ENCODE measurements at regions not wholly inside any gene's neighbourhood (a gene's known extent, or its start where the extent isn't known, plus 50 kb on each side); places are given as distances from the start of the nearest gene placed in this dataset.

- no peaks in the 10 kb centered on the region for H3K36me3 Mint-ChIP-seq
- no peak overlapping the region for H3K4me3 Mint-ChIP-seq
- no peaks in the 10 kb centered on the region for H3K27me3 Mint-ChIP-seq
- no peaks in the 10 kb centered on the region for H3K9me3 Mint-ChIP-seq (ENCODE audit: low read depth)
- no peak overlapping the region for H3K27ac Mint-ChIP-seq
- no peaks in the 10 kb centered on the region for H3K4me1 Mint-ChIP-seq (ENCODE audit: low read depth)
These were observed 448.4 kb downstream of the PSAT1 start for GRCh38 chr9:78745331-78745730.

- Mint-ChIP-seq H3K4me3 (no peak overlapping the region), H3K4me1 (ENCODE audit: low read depth) (no peaks in the 10 kb centered on the region), H3K27ac (no peak overlapping the region), H3K27me3 (no peaks in the 10 kb centered on the region), H3K36me3 (no peaks in the 10 kb centered on the region), H3K9me3 (ENCODE audit: low read depth) (no peaks in the 10 kb centered on the region)
These were observed 449.1 kb downstream of the PSAT1 start for GRCh38 chr9:78746010-78746409.

- H3K27ac Mint-ChIP-seq: no peak overlapping the region
- H3K27me3 Mint-ChIP-seq: no peaks in the 10 kb centered on the region
These were observed 456.1 kb downstream of the PSAT1 start for GRCh38 chr9:78753039-78753438.

DNA sequence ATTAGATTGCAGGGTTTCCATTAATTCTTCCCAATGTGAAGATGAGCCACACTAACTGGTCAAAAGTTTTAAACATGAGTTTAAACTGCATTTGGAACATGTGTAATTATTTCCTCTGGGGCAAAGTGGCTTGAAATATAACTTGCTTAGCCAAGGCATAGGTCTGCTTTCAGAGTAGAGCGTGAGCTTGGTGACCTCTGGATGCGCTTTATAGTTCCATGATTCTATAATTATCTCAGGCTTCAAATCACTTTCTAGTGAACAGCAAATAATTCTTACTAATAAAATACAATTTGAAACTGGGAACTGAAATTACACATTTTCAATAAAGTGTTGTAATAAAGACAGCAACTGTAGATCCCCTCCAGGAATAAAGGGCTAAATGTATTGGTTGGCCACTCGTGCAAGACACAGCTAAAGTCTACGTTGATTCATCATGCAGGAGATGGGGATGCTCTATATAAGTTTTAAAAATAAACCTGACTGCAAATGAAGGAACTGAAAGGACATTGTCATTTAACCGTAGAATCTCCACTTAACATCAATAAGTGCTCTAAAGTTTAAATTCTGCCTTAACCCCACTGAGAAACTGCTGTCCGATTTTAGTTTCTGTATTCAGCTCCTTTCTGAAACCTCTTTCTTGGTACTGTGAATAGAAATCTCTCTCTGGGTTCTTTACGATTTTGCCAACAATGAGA lies 460.0 kb downstream of the PSAT1 start:
- H3K4me1 Mint-ChIP-seq (ENCODE audit: low read depth): no peaks in the 10 kb centered on the region
- peaks cover 2% of the 10 kb centered on the region for H3K9me3 Mint-ChIP-seq (ENCODE audit: low read depth)
- no peaks in the 10 kb centered on the region for H3K27me3 Mint-ChIP-seq
- no peak overlapping the region for H3K4me3 Mint-ChIP-seq
- no peaks in the 10 kb centered on the region for H3K36me3 Mint-ChIP-seq
- H3K27ac Mint-ChIP-seq: no peak overlapping the region

More at GRCh38 chr9:78753039-78753438, 456.1 kb downstream of the PSAT1 start:
- H3K4me1 Mint-ChIP-seq (ENCODE audit: low read depth): no peaks in the 10 kb centered on the region
- H3K4me3 Mint-ChIP-seq: no peak overlapping the region
- no peaks in the 10 kb centered on the region for H3K9me3 Mint-ChIP-seq (ENCODE audit: low read depth)
- no peaks in the 10 kb centered on the region for H3K36me3 Mint-ChIP-seq

DNA sequence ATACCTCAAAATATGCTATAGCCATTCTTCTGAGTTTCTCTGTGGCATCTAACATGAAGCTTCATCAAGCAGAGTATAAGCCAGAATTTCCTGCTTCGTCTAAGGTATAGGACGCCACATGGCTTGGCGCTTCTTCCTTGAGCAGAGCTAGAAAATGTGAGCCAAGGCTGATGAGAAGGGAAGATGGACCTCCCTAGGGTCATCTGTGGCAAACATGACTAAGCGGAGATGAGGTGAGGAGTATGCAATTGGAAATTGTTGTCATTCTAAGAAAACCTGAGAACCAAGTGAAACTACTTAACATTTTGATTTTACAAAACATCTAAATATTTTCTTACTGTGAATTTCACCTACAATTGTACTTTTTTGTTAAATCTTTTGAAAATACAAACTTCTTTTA lies 466.5 kb downstream of the PSAT1 start:
- no peaks in the 10 kb centered on the region for H3K27me3 Mint-ChIP-seq
- no peak overlapping the region for H3K27ac Mint-ChIP-seq
- no peaks in the 10 kb centered on the region for H3K36me3 Mint-ChIP-seq
- H3K9me3 Mint-ChIP-seq (ENCODE audit: low read depth): peaks cover 2% of the 10 kb centered on the region
- H3K4me3 Mint-ChIP-seq: no peak overlapping the region
- H3K4me1 Mint-ChIP-seq (ENCODE audit: low read depth): no peaks in the 10 kb centered on the region

- Mint-ChIP-seq H3K36me3 (no peaks in the 10 kb centered on the region), H3K27ac (no peak overlapping the region), H3K4me1 (ENCODE audit: low read depth) (no peaks in the 10 kb centered on the region), H3K27me3 (no peaks in the 10 kb centered on the region), H3K4me3 (no peak overlapping the region), H3K9me3 (ENCODE audit: low read depth) (peaks cover 2% of the 10 kb centered on the region)
These were observed 468.9 kb downstream of the PSAT1 start for GRCh38 chr9:78765861-78766260.

- no peaks in the 10 kb centered on the region for H3K9me3 Mint-ChIP-seq (ENCODE audit: low read depth)
- no peaks in the 10 kb centered on the region for H3K36me3 Mint-ChIP-seq
- H3K27me3 Mint-ChIP-seq: no peaks in the 10 kb centered on the region
- no peak overlapping the region for H3K4me3 Mint-ChIP-seq
- H3K27ac Mint-ChIP-seq: no peak overlapping the region
- H3K4me1 Mint-ChIP-seq (ENCODE audit: low read depth): no peaks in the 10 kb centered on the region
These were observed 470.6 kb downstream of the PSAT1 start for GRCh38 chr9:78767490-78767889.

DNA sequence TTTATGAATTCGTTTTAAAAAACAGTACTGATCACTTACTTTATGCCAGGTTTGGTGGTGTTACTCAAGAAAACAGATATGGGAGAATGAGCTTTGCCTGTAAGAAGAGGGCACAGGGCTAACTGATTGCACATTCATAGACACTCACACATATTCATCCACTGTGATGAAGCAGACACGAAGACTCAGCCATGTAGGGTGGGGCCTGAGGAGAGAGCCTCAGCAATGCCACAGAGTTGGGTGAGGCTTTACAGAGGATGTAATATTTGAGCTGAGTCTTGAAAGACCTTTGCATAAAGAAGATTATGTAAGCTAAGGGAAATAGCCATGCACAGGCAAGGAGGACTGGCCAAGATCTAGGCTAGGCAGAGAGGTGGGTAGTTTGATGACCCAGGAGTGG lies 472.8 kb downstream of the PSAT1 start:
- H3K4me3 Mint-ChIP-seq: no peak overlapping the region
- H3K4me1 Mint-ChIP-seq (ENCODE audit: low read depth): no peaks in the 10 kb centered on the region
- H3K36me3 Mint-ChIP-seq: no peaks in the 10 kb centered on the region
- no peaks in the 10 kb centered on the region for H3K9me3 Mint-ChIP-seq (ENCODE audit: low read depth)
- H3K27me3 Mint-ChIP-seq: no peaks in the 10 kb centered on the region
- no peak overlapping the region for H3K27ac Mint-ChIP-seq

GRCh38 chr9:78775211-78775610 lies 478.3 kb downstream of the PSAT1 start:
- H3K36me3 Mint-ChIP-seq: no peaks in the 10 kb centered on the region
- no peaks in the 10 kb centered on the region for H3K4me1 Mint-ChIP-seq (ENCODE audit: low read depth)
- no peak overlapping the region for H3K4me3 Mint-ChIP-seq
- no peaks in the 10 kb centered on the region for H3K9me3 Mint-ChIP-seq (ENCODE audit: low read depth)
- no peak overlapping the region for H3K27ac Mint-ChIP-seq
- peaks cover 4% of the 10 kb centered on the region for H3K27me3 Mint-ChIP-seq

GRCh38 chr9:78775696-78776295 lies 478.9 kb downstream of the PSAT1 start:
- Mint-ChIP-seq H3K4me1 (ENCODE audit: low read depth) (no peaks in the 10 kb centered on the region), H3K4me3 (no peak overlapping the region), H3K27me3 (peaks cover 4% of the 10 kb centered on the region), H3K36me3 (no peaks in the 10 kb centered on the region), H3K27ac (no peak overlapping the region), H3K9me3 (ENCODE audit: low read depth) (no peaks in the 10 kb centered on the region)

- Mint-ChIP-seq H3K27me3 (peaks cover 4% of the 10 kb centered on the region), H3K36me3 (no peaks in the 10 kb centered on the region), H3K4me3 (no peak overlapping the region), H3K9me3 (ENCODE audit: low read depth) (no peaks in the 10 kb centered on the region), H3K27ac (no peak overlapping the region), H3K4me1 (ENCODE audit: low read depth) (no peaks in the 10 kb centered on the region)
These were observed 480.8 kb downstream of the PSAT1 start for GRCh38 chr9:78777747-78778146.

DNA sequence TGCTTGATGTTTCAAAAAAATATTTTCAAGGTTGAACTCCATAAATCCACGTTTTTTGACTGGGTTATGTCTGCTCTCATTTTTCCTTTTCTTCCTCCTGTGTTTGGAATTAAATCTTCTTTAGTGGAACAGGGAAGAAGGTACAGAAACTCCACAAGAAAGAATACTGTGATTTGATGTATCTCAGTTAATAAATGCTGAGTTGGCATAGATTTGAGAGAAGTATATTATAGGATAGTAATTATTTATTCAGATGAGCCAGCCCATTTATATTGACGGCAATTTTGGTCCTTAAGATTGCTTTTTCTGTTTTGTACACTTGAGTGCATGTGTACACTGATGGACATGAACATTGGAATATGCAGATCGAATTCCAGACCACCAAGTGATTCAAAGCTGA lies 481.4 kb downstream of the PSAT1 start:
- H3K4me3 Mint-ChIP-seq: no peak overlapping the region
- no peaks in the 10 kb centered on the region for H3K4me1 Mint-ChIP-seq (ENCODE audit: low read depth)
- no peaks in the 10 kb centered on the region for H3K9me3 Mint-ChIP-seq (ENCODE audit: low read depth)

GRCh38 chr9:78778861-78779374 lies 482.0 kb downstream of the PSAT1 start:
- Mint-ChIP-seq H3K36me3 (no peaks in the 10 kb centered on the region), H3K27ac (no peak overlapping the region), H3K9me3 (ENCODE audit: low read depth) (no peaks in the 10 kb centered on the region), H3K27me3 (peaks cover 4% of the 10 kb centered on the region), H3K4me3 (no peak overlapping the region), H3K4me1 (ENCODE audit: low read depth) (no peaks in the 10 kb centered on the region)

More for the DNA sequence above, 481.4 kb downstream of the PSAT1 start:
- no peak overlapping the region for H3K27ac Mint-ChIP-seq
- H3K36me3 Mint-ChIP-seq: no peaks in the 10 kb centered on the region
- peaks cover 4% of the 10 kb centered on the region for H3K27me3 Mint-ChIP-seq

GRCh38 chr9:78781681-78782080 lies 484.8 kb downstream of the PSAT1 start:
- Mint-ChIP-seq H3K27me3 (peaks cover 4% of the 10 kb centered on the region), H3K9me3 (ENCODE audit: low read depth) (no peaks in the 10 kb centered on the region), H3K36me3 (no peaks in the 10 kb centered on the region), H3K4me3 (no peak overlapping the region), H3K27ac (no peak overlapping the region), H3K4me1 (ENCODE audit: low read depth) (no peaks in the 10 kb centered on the region)

DNA sequence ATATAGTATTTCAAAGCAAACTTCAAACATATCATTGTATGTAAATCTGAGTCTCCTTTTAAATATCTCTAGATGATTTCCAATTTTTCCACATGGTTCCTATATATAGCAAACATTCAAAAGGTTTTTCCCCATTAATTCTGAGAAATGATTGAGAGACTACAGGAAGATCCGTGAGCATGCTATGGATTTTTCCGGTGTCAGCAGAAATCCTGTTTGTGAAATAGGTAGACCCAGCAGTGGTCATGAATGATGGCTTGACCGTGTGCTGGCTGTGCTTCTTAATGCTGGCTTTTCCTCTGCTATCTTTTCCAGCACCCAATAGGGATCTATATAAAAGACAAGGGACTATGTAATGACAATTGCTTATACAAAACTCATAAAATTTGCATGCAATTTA lies 485.3 kb downstream of the PSAT1 start:
- no peak overlapping the region for H3K4me3 Mint-ChIP-seq
- peaks cover 4% of the 10 kb centered on the region for H3K27me3 Mint-ChIP-seq
- no peaks in the 10 kb centered on the region for H3K4me1 Mint-ChIP-seq (ENCODE audit: low read depth)
- no peak overlapping the region for H3K27ac Mint-ChIP-seq
- H3K9me3 Mint-ChIP-seq (ENCODE audit: low read depth): no peaks in the 10 kb centered on the region
- no peaks in the 10 kb centered on the region for H3K36me3 Mint-ChIP-seq

GRCh38 chr9:78782858-78783257 lies 485.9 kb downstream of the PSAT1 start:
- no peak overlapping the region for H3K27ac Mint-ChIP-seq
- H3K4me1 Mint-ChIP-seq (ENCODE audit: low read depth): no peaks in the 10 kb centered on the region
- H3K36me3 Mint-ChIP-seq: no peaks in the 10 kb centered on the region
- H3K9me3 Mint-ChIP-seq (ENCODE audit: low read depth): no peaks in the 10 kb centered on the region
- peaks cover 4% of the 10 kb centered on the region for H3K27me3 Mint-ChIP-seq
- H3K4me3 Mint-ChIP-seq: no peak overlapping the region
